Choroid plexus epithelial cell (primary cell): ENCODE measurements at regions not wholly inside any gene's neighbourhood (a gene's known extent, or its start where the extent isn't known, plus 50 kb on each side); places are given as distances from the start of the nearest gene placed in this dataset.
A peak's percentile ranks its signal among the peaks of the same experiment; 100 is the strongest.

Experiments
- DNase-seq: peaks from one replicate; pipeline ENCODE4 v3.0.0-alpha.2; 2010; ENCODE audit warnings: low read depth
- H3K4me3 ChIP-seq: 2 replicates; pipeline ENCODE4 v1.5.1; 2011; ENCODE audit warnings: low read depth, mild to moderate bottlenecking, control low read depth, low read length, moderate library complexity
- TF ChIP-seq, protein P1 (sequence below): conservative IDR thresholded peaks from 2 replicates; pipeline ENCODE4 v1.5.1; 2011; ENCODE audit warnings: low read depth, mild to moderate bottlenecking, control low read depth, inconsistent platforms, low read length, moderate library complexity

DNA sequence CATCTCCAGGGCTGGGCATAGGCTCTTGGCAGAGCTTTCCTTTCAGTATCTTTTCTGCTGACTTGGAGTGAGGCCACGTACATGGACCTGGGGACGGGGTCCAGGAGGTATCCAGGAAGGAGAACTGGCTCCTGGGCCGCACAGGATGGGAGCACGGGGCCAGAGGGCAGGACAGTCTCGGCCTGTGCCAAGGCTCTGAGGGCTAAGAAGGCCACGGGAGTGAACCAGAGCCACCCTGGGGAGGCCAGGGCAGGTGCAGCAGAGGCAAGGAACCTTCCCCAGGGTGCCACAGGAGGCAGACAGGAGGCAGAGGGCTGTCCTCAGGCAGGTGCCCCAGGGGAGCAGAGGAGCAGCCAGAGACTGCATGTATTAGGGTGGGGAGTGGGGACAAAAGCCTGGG is 50.3 kb downstream of the PLXNA1 start:
- TF ChIP-seq, protein P1, sequence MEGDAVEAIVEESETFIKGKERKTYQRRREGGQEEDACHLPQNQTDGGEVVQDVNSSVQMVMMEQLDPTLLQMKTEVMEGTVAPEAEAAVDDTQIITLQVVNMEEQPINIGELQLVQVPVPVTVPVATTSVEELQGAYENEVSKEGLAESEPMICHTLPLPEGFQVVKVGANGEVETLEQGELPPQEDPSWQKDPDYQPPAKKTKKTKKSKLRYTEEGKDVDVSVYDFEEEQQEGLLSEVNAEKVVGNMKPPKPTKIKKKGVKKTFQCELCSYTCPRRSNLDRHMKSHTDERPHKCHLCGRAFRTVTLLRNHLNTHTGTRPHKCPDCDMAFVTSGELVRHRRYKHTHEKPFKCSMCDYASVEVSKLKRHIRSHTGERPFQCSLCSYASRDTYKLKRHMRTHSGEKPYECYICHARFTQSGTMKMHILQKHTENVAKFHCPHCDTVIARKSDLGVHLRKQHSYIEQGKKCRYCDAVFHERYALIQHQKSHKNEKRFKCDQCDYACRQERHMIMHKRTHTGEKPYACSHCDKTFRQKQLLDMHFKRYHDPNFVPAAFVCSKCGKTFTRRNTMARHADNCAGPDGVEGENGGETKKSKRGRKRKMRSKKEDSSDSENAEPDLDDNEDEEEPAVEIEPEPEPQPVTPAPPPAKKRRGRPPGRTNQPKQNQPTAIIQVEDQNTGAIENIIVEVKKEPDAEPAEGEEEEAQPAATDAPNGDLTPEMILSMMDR = no peak

DNA sequence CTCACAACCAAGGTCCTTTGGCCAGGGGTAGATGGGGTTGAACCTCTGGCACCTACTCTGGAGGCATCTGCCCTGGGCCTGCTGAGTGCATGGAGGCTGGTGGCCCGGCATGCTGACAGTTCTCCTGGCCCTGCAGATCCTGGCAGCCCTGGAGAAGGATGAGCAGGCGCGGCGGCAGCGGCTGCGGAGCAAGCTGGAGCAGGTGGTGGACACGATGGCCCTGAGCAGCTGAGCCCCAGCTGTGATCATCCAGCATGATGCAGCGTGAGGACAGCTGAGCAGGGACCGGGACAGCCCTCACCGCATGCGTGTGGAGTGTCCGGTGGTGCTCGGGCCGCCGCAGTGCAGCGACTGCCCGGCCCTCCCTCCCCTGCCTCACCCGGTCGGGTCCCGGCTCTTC is 50.9 kb downstream of the PLXNA1 start:
- DNase-seq = no peak
- TF ChIP-seq, protein P1 = no peak

More for the DNA sequence above, 50.3 kb downstream of the PLXNA1 start:
- DNase-seq = no peak
- H3K4me3 ChIP-seq = no peak overlapping the region

DNA sequence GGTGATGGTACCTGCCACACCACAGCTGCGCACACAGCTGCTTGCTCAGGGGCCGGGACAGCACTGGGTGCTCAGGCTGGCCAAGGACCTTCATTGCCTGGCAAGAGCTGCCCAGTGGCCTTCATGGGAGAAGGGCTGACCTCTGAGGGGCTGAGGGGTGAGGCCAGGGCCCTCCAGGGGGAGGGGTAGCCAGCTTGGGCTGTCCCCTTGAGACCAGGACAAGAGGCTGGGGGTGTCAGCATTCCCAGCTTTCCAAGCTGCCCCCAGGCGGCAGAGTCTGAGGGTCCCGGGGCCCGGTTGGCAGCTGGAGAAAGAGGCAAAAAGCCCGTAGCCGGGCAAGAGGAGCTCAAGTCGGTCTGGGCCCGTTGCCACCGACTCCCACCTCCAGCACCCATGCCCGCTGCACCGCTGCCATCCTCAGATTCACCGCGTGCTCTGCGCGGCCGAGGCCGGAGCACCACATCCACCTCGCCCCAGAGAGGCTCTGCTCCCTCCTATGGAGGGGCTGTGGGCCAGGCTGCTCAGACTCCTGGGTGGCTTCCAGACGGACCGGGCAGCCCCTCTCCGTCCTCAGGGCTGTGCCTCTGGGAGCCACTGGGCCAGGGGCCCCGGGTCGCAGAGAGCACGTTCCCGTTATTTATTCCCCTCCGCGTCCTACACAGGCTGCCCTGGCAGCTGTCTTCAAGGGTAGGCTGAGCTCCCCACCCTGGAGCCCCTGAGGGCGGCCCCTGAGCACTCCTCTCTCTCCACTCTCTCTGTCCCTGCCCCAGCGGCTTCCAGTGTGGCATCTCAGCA is 51.5 kb downstream of the PLXNA1 start:
- no peak overlapping the region for H3K4me3 ChIP-seq
- no peak for DNase-seq
- TF ChIP-seq, protein P1 = no peak

More for the DNA sequence above, 50.9 kb downstream of the PLXNA1 start:
- no peak overlapping the region for H3K4me3 ChIP-seq

DNA sequence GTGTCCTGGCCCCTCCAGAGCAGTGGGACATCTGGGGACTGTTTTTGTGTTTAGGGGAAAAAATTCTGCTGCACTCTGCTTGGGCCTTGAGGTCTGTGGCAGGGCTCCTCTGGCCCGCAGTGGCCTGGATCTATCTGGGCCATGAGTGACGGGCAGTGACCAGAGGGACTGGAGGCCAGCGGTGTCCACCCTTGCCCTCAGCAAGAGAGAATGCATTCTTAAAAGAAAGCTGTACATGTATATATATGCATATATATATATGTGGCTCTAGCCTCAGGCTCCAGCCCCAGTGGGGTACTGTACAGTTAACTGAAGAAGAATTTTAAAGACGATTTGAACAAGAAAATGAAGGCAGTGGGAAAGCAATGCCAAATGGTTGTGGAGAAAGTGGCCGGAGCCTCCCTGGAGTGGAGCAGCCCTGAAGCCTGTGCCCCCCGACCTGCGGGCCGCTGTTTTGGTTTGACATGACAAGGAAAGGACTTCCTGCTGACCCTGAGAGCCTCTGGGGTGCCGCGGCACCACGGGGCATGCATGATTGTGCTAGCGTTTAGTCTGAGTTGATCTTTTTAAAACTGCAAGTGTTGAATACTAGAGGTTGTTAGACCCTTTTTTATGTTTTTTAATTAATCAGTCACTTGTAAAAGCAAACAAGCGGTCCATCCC is 52.2 kb downstream of the PLXNA1 start:
- H3K4me3 ChIP-seq = no peak overlapping the region
- no peak for DNase-seq
- TF ChIP-seq, protein P1 = no peak

DNA sequence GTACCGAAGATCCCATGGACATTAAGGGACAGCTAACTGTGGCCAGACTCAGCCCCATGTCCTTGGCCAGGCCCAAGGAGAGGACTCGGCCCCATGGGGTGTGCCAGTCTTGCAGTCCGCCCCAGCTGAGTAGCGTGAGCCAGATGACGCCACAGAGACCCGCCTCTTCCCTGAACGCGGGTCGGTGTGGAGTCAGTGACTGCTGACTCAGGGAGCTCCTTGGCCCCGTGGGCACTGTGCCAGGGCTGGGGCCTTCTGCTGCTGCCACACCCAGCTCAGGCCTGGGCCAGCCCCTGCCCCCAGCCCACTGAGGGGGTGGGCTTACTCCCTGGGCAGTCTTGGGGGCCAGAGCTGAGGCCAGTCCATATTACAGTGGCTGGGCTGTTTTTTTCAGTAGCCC is 52.8 kb downstream of the PLXNA1 start:
- TF ChIP-seq, protein P1 = no peak
- H3K4me3 ChIP-seq = no peak overlapping the region
- DNase-seq = peak; percentile 55

DNA sequence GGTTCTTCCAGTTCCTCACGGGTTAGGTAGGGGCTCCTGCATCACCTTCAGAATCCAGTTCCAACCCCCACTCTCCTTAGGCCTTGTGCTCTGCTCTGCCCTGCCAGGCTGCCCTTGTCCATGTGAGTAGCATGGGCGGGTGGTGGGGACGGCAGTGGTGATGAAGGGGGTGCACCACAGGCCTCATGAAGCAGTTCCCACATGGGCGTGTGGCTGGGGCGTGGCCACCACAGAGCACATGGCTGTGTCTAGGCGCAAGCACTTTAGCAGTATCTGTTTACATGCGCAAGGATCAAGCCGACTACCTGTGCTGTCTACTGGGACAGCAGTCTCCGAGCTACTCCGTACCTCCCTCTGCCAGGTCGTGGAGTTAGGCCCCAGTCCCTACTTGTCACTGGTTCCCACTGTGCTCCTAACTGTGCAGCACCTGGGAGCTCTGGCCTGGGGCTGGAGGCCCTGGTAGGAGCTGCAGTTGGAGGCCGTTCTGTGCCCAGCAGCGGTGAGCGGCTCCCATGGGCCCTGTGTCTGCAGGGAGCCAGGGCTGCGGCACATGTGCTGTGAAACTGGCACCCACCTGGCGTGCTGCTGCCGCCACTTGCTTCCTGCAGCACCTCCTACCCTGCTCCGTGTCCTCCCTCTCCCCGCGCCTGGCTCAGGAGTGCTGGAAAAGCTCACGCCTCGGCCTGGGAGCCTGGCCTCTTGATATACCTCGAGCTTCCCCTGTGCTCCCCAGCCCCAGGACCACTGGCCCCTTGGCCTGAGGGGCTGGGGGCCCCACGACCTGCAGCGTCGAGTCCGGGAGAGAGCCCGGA is 53.5 kb downstream of the PLXNA1 start:
- TF ChIP-seq, protein P1 = no peak
- no peak overlapping the region for H3K4me3 ChIP-seq
- no peak for DNase-seq
